ENCODE measurements at regions not wholly inside any gene's neighbourhood (a gene's known extent, or its start where the extent isn't known, plus 50 kb on each side); places are given as distances from the start of the nearest gene placed in this dataset.
"Not testable (repeated sequence)": the region's sequence is repeated elsewhere in the genome, so short reads cannot be mapped to it uniquely, and the experiment has no call there.

DNA sequence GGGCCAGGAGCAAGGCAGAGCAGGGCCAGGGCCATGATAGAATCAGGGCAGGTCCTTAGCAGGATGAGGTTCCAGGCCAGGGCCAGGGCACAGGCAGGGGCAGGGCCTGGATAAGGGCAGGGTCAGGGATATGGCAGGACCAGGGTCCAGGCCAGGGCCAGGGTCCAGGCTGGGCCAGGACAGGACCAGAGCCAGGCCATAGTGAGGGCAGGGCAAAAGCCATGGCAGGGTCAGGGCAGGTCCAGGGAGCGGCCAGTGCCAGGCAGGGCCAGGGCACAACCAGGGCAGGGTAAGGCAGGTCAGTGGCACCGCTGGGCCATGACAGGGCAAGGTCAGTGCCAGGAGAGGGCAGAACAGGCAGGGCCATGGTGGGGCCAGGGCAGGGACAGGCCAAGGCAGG lies 152.2 kb downstream of the LIPI start:
- TF ChIP-seq, protein P1, sequence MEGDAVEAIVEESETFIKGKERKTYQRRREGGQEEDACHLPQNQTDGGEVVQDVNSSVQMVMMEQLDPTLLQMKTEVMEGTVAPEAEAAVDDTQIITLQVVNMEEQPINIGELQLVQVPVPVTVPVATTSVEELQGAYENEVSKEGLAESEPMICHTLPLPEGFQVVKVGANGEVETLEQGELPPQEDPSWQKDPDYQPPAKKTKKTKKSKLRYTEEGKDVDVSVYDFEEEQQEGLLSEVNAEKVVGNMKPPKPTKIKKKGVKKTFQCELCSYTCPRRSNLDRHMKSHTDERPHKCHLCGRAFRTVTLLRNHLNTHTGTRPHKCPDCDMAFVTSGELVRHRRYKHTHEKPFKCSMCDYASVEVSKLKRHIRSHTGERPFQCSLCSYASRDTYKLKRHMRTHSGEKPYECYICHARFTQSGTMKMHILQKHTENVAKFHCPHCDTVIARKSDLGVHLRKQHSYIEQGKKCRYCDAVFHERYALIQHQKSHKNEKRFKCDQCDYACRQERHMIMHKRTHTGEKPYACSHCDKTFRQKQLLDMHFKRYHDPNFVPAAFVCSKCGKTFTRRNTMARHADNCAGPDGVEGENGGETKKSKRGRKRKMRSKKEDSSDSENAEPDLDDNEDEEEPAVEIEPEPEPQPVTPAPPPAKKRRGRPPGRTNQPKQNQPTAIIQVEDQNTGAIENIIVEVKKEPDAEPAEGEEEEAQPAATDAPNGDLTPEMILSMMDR (conservative IDR thresholded peaks at IDR 0.05) = no peak
- no peak overlapping the region for H3K27ac ChIP-seq

DNA sequence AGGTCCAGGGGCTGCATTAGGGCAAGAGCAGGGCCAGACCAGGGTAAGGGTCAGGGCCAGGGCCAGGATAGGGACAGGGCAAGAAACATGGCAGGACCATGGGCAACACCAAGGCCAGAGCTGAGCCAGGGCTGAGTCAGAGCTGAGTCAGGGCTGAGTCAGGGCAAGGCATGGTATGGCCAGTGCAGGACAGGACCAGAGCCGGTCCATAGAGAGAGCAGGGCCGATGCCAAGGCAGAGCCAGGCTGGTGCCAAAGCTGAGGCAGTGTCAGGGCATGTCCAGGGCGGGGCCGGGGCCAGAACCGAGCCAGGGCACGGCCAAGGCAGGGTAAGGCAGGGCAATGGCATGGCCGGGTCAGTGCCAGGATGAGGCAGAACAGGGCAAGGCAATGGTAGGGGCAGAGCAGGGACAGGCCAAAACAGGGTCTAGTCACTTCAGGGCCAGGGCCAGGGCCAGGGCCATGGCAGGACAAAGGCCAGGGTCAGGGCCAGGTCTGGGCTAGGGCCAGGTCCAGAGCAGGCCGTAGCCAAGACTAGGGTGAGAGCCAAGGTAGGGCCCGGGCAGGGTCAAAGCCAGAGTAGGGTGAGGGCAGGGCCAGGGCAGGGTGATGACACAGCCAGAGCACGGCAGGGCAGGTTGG lies 152.8 kb downstream of the LIPI start:
- H3K27ac ChIP-seq = not testable (repeated sequence)

DNA sequence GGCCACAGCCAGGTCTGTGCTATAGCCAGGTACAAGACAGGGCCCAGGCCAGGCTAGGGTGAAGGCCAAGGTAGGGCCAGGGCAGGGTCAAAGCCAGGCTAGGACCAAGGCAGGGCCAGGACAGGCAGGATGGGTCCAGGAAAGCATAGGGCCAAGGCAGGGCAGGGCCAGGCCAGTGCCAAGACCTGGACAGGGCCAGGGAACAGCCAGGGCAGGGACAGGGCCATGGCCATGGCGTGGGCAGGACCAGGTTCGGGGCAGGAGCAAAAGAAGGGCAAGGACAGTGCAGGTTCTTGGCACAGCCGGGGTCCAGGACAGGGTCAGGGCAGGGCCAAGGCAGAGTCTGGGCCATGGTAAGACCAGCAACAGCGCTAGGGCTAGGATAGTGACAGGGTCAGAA lies 153.4 kb downstream of the LIPI start:
- TF ChIP-seq, protein P1 (conservative IDR thresholded peaks at IDR 0.05) = no peak
- H3K27ac ChIP-seq = no peak overlapping the region

DNA sequence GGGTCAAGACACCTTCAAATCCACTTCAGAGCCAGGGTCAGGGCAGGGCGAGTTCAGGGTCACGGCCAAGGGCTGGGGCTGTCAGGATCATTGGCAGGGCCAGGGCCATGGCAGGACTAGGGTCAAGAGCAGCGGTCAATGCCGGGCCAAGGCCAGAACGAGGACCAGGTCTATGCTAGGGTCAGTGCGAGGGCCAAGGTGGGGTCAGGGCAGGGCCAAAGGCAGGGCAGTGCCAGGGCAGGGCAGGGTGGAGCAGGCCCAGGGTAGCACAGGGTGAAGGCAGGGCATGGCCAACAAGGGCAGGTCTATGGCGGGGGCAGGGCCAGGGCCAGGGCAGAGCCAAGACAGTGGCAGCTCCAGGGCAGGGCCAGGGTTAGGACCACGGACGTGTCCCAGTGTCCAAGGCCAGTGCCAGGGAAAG lies 154.0 kb downstream of the LIPI start:
- TF ChIP-seq, protein P1 (conservative IDR thresholded peaks at IDR 0.05) = no peak
- no peak overlapping the region for H3K27ac ChIP-seq

DNA sequence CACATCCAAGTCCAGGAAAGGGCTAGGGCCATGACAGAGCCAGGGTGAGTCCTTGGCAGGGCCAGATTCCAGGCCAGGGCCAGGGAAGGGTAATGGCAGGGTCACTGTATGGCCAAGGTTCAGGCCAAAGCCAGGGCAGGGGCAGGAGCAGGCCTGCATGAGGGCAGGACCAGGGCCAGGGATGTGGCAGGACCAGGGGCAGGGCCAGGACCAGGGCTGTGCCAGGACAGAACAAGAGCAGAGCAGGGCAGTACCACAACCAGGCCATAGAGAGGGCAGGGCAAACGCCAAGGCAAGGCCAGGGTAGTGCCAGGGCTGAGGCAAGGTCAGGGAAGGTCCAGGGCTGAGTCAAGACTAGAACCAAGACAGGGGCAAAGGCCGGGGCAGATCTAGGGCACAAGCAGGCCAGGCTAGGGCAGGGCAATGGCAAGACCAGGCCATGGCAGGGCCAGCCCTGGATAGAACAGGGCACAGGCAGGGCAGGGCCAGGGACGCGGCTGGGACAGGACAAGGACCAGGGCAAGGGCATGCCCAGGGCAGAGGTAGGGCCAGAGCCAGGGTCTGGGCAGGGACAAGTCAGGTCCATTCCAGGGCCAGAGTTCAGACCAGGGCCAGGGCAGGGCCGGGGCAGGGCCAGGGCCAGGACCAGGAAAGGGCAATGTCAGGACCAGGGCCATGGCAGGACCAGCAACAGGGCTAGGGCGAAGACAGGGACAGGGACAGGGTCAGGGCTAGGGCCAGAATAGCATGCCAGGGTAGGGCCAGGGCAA lies 154.8 kb downstream of the LIPI start:
- H3K27ac ChIP-seq = not testable (repeated sequence)

DNA sequence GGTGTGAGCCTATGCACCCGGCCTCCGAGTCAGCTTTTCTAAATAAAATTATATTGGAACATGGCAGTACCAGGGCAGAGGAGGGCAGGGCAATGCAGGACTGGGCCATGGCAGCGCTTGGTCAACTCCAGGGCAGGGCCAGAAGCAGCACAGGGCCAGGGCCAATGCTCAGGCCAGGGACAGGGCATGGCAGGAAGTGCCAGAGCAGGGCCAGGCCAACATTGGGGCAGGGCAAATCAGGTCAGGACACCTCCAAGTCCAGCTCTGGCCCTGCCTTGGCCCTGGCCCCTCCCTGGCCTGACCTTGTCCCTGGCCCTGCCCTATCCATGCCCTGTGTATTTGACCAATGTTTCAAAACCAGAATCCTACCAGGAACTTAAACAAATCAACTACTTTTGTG lies 156.1 kb downstream of the LIPI start:
- H3K27ac ChIP-seq = no peak overlapping the region
- TF ChIP-seq, protein P1 (conservative IDR thresholded peaks at IDR 0.05) = no peak

DNA sequence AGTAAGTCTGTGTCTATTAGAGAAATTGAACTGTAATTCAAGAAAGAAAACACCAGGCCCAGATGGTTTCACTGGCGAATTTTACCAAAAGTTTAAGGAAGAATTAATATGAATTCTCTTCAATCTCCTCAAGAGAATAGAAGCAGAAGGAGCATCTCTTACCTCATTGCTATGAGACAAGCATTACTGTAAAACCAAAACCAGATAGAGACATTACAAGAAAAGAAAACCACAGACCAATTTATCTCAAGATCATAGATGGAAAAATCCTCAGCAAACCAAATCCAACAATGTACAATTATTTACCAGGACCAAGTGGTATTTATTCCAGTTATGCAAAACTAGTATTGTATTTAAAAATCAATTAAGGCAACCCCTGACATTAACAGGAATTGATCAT lies 160.6 kb downstream of the LIPI start:
- no peak overlapping the region for H3K27ac ChIP-seq
- TF ChIP-seq, protein P1 (conservative IDR thresholded peaks at IDR 0.05) = no peak

DNA sequence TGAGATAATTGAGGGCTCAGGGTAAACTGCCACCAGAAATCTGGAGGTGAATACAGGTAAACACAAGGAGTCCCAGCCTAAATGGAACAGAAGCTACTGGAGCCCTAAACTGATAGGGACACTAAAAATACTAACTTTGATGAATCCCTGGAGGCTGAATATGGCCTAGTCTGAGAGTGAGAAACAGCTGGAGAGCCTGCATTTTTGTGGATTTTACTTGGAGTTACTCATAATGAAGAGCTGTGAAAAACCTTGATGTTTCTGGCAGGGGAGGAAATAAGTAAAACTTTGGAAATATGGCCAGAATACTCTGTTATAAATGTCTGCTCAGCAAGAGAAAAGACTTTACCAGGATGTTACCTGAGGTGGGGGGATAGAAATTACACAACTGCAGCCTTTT lies 164.4 kb downstream of the LIPI start:
- no peak overlapping the region for H3K27ac ChIP-seq
- TF ChIP-seq, protein P1 (conservative IDR thresholded peaks at IDR 0.05) = no peak
